HL-60 (cell line): ENCODE measurements at regions not wholly inside any gene's neighbourhood (a gene's known extent, or its start where the extent isn't known, plus 50 kb on each side); places are given as distances from the start of the nearest gene placed in this dataset.
"Not testable (repeated sequence)": the region's sequence is repeated elsewhere in the genome, so short reads cannot be mapped to it uniquely, and the experiment has no call there.

Experiments used
- DNase-seq, 2 experiments: peaks; one replicate each; pipeline ENCODE4 v3.0.0-alpha.2; 2010 to 2020; ENCODE audit warnings: low read depth in 1 of 2, low spot score in 1 of 2
- H3K27ac ChIP-seq: fragments of 250-450 bp; sonication (Bioruptor Pico); replicated peaks from 2 replicates; pipeline ENCODE4 v1.5.1; 2020; ENCODE audit warnings: mild to moderate bottlenecking, moderate library complexity
- H3K27me3 ChIP-seq: fragments of 250-450 bp; sonication (Bioruptor Pico); 2 replicates; pipeline ENCODE4 v1.5.1; 2021; ENCODE audit warnings: mild to moderate bottlenecking, moderate library complexity; ENCODE audit not compliant: insufficient read depth, poor library complexity, severe bottlenecking
- H3K4me3 ChIP-seq: replicated peaks from 2 replicates; pipeline ENCODE4 v1.5.1; 2011; ENCODE audit warnings: mild to moderate bottlenecking, control low read depth, low read length; ENCODE audit not compliant: insufficient read depth
- GABPA ChIP-seq: IDR thresholded peaks from 2 replicates; pipeline ENCODE4 v1.6.1; 2012; ENCODE audit warnings: low read depth
- POLR2AphosphoS5 ChIP-seq: IDR thresholded peaks from 2 replicates; pipeline ENCODE4 v1.6.1; 2012; ENCODE audit warnings: low read depth
- SPI1 ChIP-seq: IDR thresholded peaks from 2 replicates; pipeline ENCODE4 v1.6.1; 2012; ENCODE audit warnings: low read depth, mild to moderate bottlenecking, borderline replicate concordance
- TF ChIP-seq, protein P1 (sequence below): IDR thresholded peaks from 2 replicates; pipeline ENCODE4 v1.6.1; 2012; ENCODE audit warnings: low read depth; ENCODE audit not compliant: insufficient replicate concordance
- TF ChIP-seq, protein P2 (sequence below): IDR thresholded peaks from one replicate; pipeline ENCODE4 v1.5.1; 2011; ENCODE audit warnings: low read length, control low read depth, inconsistent platforms; ENCODE audit not compliant: insufficient read depth

DNA sequence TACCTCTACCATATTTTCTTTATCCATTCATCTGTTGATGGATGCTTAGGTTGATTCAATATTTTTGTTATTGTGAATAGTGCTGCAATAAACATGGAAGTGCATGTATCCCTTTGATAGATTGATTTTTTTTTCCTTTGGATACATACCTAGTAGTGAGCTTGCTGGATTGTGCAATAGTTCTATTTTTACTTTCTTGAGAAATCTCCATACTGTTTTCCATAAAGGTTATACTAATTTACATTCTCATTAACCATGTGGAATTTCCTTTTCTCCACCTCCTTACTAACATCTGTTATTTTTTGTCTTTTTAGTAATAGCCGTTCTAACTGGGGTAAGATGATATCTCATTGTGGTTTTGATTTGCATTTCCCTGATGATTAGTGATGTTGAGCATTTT lies 124.6 kb upstream of the TOX3 start:
- Histone ChIP-seq H3K27me3 (no peaks in the 10 kb centered on the region), H3K27ac (no peak overlapping the region), H3K4me3 (no peak overlapping the region)
- TF ChIP-seq GABPA (no peak), SPI1 (no peak)
- no peak for DNase-seq

DNA sequence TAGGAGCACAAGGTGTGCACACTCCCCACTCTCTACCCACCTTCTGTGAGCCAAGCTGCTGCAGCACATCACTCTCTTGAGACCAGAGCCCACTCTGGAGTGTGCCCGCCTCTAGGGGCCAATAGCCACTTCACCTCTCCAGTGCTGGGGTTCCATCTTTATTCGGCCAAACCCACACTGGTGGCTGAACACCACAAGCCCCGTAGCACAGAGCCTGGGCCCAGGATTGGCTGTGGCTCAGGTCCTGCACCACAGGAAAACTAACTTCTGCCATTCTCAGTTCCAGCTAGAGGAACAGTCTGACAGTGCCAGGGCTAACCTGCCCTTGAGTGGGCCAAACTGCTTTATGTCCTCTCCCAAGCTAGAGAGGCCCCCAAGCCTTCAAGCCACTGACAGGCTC lies 111.0 kb upstream of the TOX3 start:
- TF ChIP-seq, protein P1, sequence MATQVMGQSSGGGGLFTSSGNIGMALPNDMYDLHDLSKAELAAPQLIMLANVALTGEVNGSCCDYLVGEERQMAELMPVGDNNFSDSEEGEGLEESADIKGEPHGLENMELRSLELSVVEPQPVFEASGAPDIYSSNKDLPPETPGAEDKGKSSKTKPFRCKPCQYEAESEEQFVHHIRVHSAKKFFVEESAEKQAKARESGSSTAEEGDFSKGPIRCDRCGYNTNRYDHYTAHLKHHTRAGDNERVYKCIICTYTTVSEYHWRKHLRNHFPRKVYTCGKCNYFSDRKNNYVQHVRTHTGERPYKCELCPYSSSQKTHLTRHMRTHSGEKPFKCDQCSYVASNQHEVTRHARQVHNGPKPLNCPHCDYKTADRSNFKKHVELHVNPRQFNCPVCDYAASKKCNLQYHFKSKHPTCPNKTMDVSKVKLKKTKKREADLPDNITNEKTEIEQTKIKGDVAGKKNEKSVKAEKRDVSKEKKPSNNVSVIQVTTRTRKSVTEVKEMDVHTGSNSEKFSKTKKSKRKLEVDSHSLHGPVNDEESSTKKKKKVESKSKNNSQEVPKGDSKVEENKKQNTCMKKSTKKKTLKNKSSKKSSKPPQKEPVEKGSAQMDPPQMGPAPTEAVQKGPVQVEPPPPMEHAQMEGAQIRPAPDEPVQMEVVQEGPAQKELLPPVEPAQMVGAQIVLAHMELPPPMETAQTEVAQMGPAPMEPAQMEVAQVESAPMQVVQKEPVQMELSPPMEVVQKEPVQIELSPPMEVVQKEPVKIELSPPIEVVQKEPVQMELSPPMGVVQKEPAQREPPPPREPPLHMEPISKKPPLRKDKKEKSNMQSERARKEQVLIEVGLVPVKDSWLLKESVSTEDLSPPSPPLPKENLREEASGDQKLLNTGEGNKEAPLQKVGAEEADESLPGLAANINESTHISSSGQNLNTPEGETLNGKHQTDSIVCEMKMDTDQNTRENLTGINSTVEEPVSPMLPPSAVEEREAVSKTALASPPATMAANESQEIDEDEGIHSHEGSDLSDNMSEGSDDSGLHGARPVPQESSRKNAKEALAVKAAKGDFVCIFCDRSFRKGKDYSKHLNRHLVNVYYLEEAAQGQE: no peak
- TF ChIP-seq SPI1: no peak
- TF ChIP-seq, protein P2, sequence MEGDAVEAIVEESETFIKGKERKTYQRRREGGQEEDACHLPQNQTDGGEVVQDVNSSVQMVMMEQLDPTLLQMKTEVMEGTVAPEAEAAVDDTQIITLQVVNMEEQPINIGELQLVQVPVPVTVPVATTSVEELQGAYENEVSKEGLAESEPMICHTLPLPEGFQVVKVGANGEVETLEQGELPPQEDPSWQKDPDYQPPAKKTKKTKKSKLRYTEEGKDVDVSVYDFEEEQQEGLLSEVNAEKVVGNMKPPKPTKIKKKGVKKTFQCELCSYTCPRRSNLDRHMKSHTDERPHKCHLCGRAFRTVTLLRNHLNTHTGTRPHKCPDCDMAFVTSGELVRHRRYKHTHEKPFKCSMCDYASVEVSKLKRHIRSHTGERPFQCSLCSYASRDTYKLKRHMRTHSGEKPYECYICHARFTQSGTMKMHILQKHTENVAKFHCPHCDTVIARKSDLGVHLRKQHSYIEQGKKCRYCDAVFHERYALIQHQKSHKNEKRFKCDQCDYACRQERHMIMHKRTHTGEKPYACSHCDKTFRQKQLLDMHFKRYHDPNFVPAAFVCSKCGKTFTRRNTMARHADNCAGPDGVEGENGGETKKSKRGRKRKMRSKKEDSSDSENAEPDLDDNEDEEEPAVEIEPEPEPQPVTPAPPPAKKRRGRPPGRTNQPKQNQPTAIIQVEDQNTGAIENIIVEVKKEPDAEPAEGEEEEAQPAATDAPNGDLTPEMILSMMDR: no peak
- no peak for TF ChIP-seq POLR2AphosphoS5
- no peak for TF ChIP-seq GABPA
- Histone ChIP-seq H3K27ac (no peak overlapping the region), H3K4me3 (no peak overlapping the region), H3K27me3 (no peaks in the 10 kb centered on the region)
- DNase-seq: no peak

DNA sequence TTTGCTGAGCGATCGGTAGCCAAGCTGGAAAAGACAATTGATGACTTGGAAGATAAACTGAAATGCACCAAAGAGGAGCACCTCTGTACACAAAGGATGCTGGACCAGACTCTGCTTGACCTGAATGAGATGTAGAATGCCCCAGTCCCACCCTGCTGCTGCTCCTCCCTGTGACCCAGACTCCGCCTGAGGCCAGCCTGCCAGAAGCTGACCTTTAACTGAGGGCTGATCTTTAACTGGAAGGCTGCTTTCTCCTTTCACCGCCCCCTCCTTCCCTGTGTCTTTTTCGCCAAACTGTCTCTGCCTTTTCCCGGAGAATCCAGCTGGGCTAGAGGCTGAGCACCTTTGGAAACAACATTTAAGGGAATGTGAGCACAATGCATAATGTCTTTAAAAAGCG lies 109.0 kb upstream of the TOX3 start:
- DNase-seq, H3K4me3 ChIP-seq, H3K27me3 ChIP-seq, H3K27ac ChIP-seq: not testable (repeated sequence)

DNA sequence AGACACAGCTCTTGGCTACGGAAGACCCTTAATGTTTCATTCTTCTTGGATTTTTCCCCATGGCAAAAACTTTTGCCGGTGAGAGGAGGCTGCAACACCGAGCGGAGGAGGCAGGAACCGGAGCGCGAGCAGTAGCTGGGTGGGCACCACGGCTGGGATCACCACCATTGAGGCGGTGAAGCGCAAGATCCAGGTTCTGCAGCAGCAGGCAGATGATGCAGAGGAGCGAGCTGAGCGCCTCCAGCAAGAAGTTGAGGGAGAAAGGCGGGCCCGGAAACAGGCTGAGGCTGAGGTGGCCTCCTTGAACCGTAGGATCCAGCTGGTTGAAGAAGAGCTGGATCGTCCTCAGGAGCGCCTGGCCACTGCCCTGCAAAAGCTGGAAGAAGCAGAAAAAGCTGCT lies 108.2 kb upstream of the TOX3 start:
- H3K27me3 ChIP-seq, DNase-seq, H3K4me3 ChIP-seq, H3K27ac ChIP-seq: not testable (repeated sequence)

DNA sequence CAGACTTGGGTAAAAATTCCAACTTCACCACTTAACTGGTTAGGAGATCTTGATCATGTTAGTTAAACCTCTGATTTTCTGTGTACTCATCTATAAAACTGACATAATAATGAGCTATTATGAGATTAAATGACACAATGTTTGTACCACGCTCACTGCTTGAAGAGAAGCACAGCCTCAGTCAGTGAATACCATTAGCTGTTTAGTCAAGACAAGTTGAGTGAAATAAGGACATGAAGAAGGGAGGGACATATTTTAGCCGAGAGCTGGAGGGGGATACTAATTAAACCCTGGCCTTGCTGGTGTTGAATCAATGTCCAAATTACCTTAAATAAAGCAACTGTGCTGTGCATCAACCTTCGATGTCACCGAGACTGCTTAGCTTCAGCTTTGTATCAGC lies 105.1 kb upstream of the TOX3 start:
- no peaks in the 10 kb centered on the region for H3K27me3 ChIP-seq
- H3K27ac ChIP-seq: no peak overlapping the region
- H3K4me3 ChIP-seq: no peak overlapping the region
- TF ChIP-seq, protein P1: no peak
- TF ChIP-seq GABPA (no peak), SPI1 (no peak), POLR2AphosphoS5 (no peak)
- TF ChIP-seq, protein P2: no peak
- no peak for DNase-seq

DNA sequence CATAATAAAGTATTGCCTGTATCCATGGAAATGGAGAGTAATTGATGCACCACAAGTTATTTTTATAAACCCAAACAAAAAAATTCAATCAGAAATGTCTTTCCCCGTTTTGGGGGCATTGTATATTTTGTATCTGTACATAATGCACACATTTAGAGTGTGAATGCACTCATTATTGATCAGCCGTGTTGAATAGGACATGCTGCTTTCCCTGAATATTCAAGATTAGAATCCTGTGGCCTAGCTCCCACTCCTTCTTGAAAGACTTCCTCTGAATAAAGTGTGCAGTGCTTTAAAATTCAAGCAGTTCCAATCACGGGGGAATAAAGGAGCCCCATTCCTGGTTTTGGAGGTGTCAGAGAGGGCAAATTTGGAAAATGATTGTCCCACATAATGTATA lies 103.8 kb upstream of the TOX3 start:
- no peaks in the 10 kb centered on the region for H3K27me3 ChIP-seq
- TF ChIP-seq, protein P2: no peak
- TF ChIP-seq POLR2AphosphoS5: no peak
- TF ChIP-seq GABPA: no peak
- TF ChIP-seq SPI1: no peak
- TF ChIP-seq, protein P1: no peak
- no peak overlapping the region for H3K27ac ChIP-seq
- no peak for DNase-seq
- H3K4me3 ChIP-seq: no peak overlapping the region
